SK-MEL-5 (cell line): ENCODE measurements at regions not wholly inside any gene's neighbourhood (a gene's known extent, or its start where the extent isn't known, plus 50 kb on each side); places are given as distances from the start of the nearest gene placed in this dataset.

Experiments used
- DNase-seq: peaks from one replicate; pipeline ENCODE4 v3.0.0-alpha.2; 2016; ENCODE audit warnings: low read depth, low spot score
- in situ Hi-C: cut with HindIII; loops from 2 replicates; pipeline ENCODE4 v1.10.0; 2016; ENCODE audit warnings: low sequenced_read_pairs, high pct_unique_total_duplicates, low pct_unique_long_range_greater_than_20kb

DNA sequence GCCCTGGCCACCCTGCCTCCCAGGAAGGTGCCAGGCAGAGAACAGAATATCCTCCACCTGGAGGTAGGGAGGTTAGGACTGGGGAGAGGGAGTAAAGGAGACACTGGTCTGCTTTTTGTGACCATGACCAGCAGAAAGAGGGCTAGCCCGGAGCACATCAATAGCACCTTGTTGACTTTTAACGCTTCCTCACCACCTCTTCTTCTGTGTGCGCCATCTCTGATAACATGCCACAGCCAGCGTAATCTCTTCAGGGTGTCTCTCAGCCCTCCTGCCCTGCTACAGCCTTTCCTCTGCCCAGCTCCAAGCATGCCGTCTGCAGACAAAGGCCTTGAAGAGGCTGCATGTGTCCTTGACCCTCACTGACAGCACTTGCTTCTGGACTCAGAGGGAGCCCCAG is 50.9 kb upstream of the GJA5 start:
- in situ Hi-C loops, result no loop called here
- DNase-seq, result no peak

- no peak for DNase-seq
- in situ Hi-C loops, result no loop called here
Observed at GRCh38 chr1:147811751-147812150, 51.3 kb upstream of the GJA5 start.

GRCh38 chr1:147812799-147813198 is 52.4 kb upstream of the GJA5 start:
- in situ Hi-C loops, result no loop called here
- no peak for DNase-seq

- DNase-seq, result peak; percentile 91
- in situ Hi-C loops, result no loop called here
Observed at GRCh38 chr1:147815503-147815902, 55.1 kb upstream of the GJA5 start.

- DNase-seq, result no peak
- in situ Hi-C loops, result no loop called here
Observed at GRCh38 chr1:147820761-147821297, 60.4 kb upstream of the GJA5 start.

- peak; percentile 47 for DNase-seq
- in situ Hi-C loops, result no loop called here
Observed at GRCh38 chr1:147821883-147822282, 61.5 kb upstream of the GJA5 start.

GRCh38 chr1:147822292-147822691 is 61.9 kb upstream of the GJA5 start:
- in situ Hi-C loops, result no loop called here
- no peak for DNase-seq

GRCh38 chr1:147824001-147824400 is 63.6 kb upstream of the GJA5 start:
- in situ Hi-C loops, result no loop called here
- DNase-seq, result no peak

DNA sequence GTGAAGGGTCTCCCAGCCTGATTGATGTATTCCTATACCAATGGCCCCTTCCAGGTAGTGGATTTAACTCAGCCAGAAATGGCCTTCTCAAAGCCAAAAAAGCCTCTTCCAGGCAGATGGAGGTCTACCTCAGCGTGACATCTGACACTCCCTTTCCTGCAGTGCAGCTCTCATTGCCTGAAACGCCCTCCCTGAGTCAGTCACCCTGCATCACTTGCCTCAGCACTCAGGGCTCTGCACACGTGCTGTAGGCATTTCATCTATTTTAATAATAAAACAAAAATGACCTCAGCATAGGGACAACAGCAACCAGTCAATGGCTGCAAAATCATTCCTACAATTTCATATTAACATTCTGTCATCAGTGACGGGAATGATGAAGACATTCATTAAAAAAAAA is 64.4 kb upstream of the GJA5 start:
- in situ Hi-C loops, result no loop called here
- no peak for DNase-seq

DNA sequence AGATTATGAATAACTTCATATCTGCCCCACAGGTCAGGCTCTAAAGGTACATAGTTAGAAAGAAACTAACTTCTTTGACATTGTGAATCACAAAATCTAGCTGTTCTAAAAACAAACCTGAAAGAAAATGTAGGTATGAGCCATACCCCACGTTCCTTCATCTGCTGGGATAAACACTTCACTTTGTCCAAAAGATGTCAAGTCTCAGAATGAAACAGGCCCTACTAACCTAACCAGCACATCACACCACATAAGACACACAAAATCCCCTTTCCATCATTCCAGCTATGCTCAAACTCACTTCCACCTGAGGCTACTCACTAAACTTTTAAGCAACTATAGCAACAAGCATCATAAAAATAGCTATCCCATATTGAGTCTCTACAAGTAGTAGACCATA is 65.2 kb upstream of the GJA5 start:
- DNase-seq, result no peak
- in situ Hi-C loops, result no loop called here

DNA sequence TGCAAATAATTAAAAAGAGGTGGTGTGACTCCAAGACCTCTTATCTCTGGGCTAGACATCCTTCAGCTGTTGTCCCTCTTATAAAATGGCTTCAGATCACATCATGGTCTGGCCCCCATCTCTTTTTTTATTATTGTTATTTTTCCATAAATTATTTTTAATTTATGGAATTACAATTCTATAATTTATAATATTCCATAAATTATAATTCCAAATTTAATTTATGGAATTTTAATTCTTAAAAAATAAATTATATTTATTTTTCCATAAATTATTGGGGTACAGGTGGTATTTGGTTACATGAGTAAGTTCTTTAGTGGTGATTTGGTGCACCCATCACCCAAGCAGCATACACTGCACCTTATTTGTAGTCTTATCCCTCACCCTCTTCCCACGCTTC is 65.9 kb upstream of the GJA5 start:
- in situ Hi-C loops, result no loop called here
- no peak for DNase-seq

DNA sequence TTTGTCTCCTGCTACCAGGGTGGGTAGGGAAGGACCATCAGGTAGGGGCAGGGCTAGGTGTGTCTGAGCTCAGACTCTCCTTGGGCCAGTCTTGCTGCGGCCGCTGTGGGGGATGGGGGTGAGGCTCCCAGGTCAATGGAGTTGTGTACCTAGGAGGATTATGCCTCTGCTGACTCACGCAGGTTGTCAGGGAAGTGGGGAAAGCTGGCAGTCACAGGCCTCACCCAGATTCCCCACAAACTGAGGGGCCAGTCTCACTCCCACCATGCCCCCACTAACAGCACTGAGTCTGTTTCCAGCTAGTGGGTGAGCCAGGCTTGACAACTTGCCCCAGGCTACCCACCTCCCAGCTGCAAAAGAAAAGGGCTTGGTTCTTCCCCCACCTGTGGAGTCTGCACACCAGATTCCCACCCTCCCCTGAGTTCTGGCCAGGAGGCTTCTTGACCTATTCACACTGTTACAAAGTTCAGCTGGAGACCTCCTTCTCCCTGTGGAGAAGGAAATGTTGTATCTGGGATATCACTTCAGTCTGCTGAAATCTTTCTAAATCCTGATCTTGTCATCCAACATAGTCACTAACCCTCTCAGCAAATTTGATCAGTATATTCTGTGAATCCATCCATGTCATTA is 69.2 kb upstream of the GJA8 start:
- no peak for DNase-seq
- in situ Hi-C loops, result no loop called here

DNA sequence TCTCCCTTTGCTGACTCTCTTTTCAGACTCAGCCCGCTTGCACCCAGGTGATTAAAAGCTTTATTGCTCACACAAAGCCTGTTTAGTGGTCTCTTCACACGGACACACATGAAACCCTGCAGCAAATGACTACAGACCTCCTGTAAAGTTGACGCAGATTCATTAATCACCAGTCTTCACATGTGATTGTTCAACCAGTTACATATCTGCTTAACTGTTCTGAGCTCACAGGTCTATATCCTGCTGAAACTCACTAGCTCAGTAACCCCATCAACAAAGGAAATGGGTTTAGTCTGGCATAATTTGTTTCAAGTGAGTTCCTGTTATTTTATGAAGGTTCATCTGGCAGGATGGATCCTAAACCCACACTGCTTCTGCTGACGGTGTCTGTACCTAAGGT is 68.4 kb upstream of the GJA8 start:
- no peak for DNase-seq
- in situ Hi-C loops, result no loop called here

DNA sequence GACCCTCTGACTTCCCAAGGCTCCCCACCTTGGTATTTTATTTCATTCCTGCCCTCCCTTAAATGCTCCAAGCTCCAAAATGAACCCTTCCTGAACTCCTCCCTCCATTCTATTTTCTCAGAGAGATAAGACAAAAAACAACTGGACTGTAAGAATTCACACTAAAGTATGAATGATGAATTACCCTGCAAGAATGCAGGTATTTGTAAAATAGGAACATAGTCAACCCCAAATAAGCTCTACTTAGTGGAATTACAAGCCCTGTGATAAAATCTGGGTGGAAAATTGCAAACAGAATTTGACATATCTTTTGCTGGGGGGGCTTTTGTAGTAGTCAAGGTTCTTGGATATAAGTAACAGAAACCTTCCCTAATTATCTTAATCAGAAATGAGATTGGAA is 67.8 kb upstream of the GJA8 start:
- in situ Hi-C loops, result no loop called here
- no peak for DNase-seq

DNA sequence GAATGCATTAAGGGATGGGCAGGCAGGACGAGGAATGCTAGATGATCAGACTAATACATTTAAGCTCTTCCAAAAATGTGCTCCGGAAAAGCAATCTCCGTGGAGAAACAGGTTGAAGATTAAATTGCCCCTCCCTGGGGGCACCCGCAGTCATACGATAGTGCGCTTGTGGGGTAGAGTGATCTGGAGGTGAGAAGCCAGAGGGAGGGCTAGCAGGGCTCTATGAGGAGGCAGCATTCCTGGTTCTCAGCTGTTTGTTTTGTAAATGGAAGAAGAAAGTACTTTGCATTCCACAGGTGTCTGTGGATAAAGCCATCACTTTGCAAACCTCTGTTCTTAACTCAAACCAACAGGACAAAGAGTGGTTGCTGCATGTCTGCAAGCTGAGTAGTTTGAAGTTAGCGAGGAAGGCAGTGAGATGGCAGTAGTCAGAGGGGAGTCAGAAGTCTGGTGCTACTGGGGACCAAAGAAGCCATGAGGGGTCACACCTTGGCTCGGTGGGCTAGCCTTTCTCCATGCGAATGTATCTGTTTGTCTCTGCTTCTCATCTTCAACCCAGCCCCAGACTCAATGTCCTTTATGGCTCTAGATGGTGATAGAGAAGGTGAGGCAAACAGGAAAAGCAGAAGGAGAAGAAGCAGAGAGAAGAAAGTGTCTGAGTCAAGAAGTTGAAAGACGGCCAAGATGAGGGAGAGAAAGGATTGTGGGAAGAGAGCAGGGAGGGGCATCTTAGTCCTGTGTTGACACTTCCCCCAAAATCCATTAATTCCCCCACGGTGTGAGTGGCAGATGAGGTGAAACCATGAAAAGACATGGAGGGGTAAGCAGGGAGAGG is 65.2 kb upstream of the GJA8 start:
- in situ Hi-C loops, result no loop called here
- DNase-seq, result no peak

GRCh38 chr1:147837964-147838292 is 64.7 kb upstream of the GJA8 start:
- in situ Hi-C loops, result no loop called here
- no peak for DNase-seq

GRCh38 chr1:147840909-147841308 is 61.7 kb upstream of the GJA8 start:
- in situ Hi-C loops, result no loop called here
- DNase-seq, result peak; percentile 70

- no peak for DNase-seq
- in situ Hi-C loops, result no loop called here
Observed at GRCh38 chr1:147842578-147842977, 60.0 kb upstream of the GJA8 start.

GRCh38 chr1:147843486-147843885 is 59.1 kb upstream of the GJA8 start:
- in situ Hi-C loops, result no loop called here
- no peak for DNase-seq
